ENCODE measurements at regions not wholly inside any gene's neighbourhood (a gene's known extent, or its start where the extent isn't known, plus 50 kb on each side); places are given as distances from the start of the nearest gene placed in this dataset.

DNA sequence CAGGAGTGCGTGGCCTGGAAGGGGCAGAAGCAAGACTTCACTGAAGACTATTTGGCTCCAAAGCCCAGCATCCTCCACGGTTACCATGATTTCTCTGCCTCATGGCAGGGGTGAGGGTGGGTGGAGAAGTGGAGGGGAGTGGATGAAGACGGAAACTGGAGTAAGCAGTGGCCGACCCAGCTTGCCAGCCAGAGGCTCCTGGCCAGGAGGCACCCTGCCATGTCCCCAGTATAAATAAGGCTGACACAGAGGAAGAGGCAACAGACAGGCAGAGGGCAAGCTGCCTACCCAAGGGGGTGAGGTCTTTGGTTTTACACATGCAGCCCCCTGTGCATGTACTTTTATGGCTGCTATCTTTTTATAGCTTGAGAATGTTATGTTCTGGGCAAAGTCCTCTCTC, 102.6 kb upstream of the TBX20 start:
- no peak for DNase-seq
- Mint-ChIP-seq H3K4me3 (no peak overlapping the region), H3K27ac (no peak overlapping the region), H3K4me1 (ENCODE audit: low read depth) (no peaks in the 10 kb centered on the region), H3K36me3 (ENCODE audit: low read depth) (no peaks in the 10 kb centered on the region), H3K27me3 (ENCODE audit: insufficient read depth) (no peaks in the 10 kb centered on the region; the same call in none of the 2 replicates), H3K9me3 (peaks cover 30% of the 10 kb centered on the region)
- TF ChIP-seq, protein P1, sequence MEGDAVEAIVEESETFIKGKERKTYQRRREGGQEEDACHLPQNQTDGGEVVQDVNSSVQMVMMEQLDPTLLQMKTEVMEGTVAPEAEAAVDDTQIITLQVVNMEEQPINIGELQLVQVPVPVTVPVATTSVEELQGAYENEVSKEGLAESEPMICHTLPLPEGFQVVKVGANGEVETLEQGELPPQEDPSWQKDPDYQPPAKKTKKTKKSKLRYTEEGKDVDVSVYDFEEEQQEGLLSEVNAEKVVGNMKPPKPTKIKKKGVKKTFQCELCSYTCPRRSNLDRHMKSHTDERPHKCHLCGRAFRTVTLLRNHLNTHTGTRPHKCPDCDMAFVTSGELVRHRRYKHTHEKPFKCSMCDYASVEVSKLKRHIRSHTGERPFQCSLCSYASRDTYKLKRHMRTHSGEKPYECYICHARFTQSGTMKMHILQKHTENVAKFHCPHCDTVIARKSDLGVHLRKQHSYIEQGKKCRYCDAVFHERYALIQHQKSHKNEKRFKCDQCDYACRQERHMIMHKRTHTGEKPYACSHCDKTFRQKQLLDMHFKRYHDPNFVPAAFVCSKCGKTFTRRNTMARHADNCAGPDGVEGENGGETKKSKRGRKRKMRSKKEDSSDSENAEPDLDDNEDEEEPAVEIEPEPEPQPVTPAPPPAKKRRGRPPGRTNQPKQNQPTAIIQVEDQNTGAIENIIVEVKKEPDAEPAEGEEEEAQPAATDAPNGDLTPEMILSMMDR (IDR thresholded peaks at IDR 0.05), result no peak

DNA sequence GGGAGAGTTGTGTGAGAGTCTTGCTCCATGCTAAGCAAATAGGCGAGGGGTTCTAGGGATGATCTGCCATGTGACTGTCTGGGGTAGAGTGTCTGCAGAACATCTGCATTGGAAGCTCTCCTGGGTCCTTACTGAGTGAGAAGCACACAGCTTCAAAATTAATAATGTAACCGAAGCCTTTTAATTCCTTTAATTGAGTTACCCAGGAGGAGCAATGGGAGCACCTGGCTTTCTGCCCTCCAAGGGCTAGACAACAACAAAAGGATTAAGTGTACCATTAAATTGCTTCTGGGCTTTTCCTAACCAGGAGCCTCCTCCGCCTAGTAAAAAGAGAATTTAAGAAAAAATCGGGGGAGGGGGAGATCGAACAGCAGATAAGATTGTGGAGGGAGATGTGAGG, 102.0 kb upstream of the TBX20 start:
- Mint-ChIP-seq H3K27me3 (ENCODE audit: insufficient read depth) (no peaks in the 10 kb centered on the region; the same call in none of the 2 replicates), H3K27ac (no peak overlapping the region), H3K4me1 (ENCODE audit: low read depth) (no peaks in the 10 kb centered on the region), H3K36me3 (ENCODE audit: low read depth) (no peaks in the 10 kb centered on the region), H3K9me3 (peaks cover 27% of the 10 kb centered on the region), H3K4me3 (no peak overlapping the region)
- TF ChIP-seq, protein P1 (IDR thresholded peaks at IDR 0.05), result no peak
- DNase-seq, result no peak

GRCh38 chr7:35355199-35355598, 101.3 kb upstream of the TBX20 start:
- no peaks in the 10 kb centered on the region for H3K36me3 Mint-ChIP-seq (ENCODE audit: low read depth)
- peaks cover 24% of the 10 kb centered on the region for H3K9me3 Mint-ChIP-seq
- DNase-seq, result no peak
- H3K27ac Mint-ChIP-seq, result no peak overlapping the region
- no peaks in the 10 kb centered on the region; the same call in none of the 2 replicates for H3K27me3 Mint-ChIP-seq (ENCODE audit: insufficient read depth)
- no peaks in the 10 kb centered on the region for H3K4me1 Mint-ChIP-seq (ENCODE audit: low read depth)
- TF ChIP-seq, protein P1 (IDR thresholded peaks at IDR 0.05), result no peak
- no peak overlapping the region for H3K4me3 Mint-ChIP-seq

DNA sequence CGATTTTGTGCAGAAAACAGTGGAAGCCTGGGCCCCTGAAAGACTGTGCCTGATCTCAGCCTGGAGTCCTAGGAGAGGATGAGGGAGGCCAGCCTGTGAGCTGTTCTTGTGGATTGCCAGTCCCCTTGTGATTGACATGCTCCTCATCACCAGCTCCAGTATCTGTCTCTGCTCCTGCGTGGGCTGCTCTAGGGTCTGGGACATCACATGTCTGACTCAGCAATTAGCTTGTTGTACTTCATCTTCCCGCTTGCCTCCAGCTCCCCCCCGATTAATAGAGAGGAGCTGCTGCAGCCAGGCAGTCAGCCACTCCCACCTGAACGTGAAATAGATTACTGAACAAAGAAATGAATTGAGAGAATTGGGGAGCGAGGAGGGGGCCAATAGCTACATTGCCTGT, 99.6 kb upstream of the TBX20 start:
- no peaks in the 10 kb centered on the region for H3K36me3 Mint-ChIP-seq (ENCODE audit: low read depth)
- H3K4me3 Mint-ChIP-seq, result no peak overlapping the region
- TF ChIP-seq, protein P1 (IDR thresholded peaks at IDR 0.05), result no peak
- H3K27me3 Mint-ChIP-seq (ENCODE audit: insufficient read depth), result no peaks in the 10 kb centered on the region; the same call in none of the 2 replicates
- peaks cover 32% of the 10 kb centered on the region for H3K9me3 Mint-ChIP-seq
- H3K27ac Mint-ChIP-seq, result no peak overlapping the region
- no peak for DNase-seq
- H3K4me1 Mint-ChIP-seq (ENCODE audit: low read depth), result no peaks in the 10 kb centered on the region

DNA sequence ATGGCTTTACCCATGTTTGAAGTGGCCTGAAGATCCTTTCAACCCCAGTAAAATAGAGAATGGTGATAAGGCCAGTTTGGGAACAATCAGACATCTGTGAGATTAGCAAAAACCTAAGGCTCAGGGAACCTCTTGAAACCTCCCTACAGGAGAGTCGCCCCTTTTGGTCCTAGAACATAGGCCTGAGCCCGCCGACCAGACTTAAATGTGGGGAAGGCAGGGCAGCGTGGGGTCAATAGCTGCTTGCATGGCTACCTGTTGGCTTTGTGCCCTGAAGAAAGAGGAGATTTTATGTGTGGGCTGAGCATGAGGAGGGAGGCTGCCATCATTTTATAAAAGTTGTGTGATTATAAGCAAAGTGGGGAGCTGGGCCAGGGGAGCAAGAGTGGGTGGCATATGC, 97.6 kb upstream of the TBX20 start:
- TF ChIP-seq, protein P1 (IDR thresholded peaks at IDR 0.05), result no peak
- H3K36me3 Mint-ChIP-seq (ENCODE audit: low read depth), result no peaks in the 10 kb centered on the region
- peaks cover 32% of the 10 kb centered on the region for H3K9me3 Mint-ChIP-seq
- no peak for DNase-seq
- H3K27me3 Mint-ChIP-seq (ENCODE audit: insufficient read depth), result no peaks in the 10 kb centered on the region; the same call in 1 of the 2 replicates
- no peak overlapping the region for H3K4me3 Mint-ChIP-seq
- no peak overlapping the region for H3K27ac Mint-ChIP-seq
- no peaks in the 10 kb centered on the region for H3K4me1 Mint-ChIP-seq (ENCODE audit: low read depth)

Data from HFFc6 (cell line).